Medulla oblongata (tissue), 1 donor: ENCODE measurements at regions not wholly inside any gene's neighbourhood (a gene's known extent, or its start where the extent isn't known, plus 50 kb on each side); places are given as distances from the start of the nearest gene placed in this dataset.

Experiments used
- DNase-seq: peaks from one replicate; pipeline ENCODE4 v3.0.0-alpha.2; 2015; ENCODE audit errors: extremely low spot score

- DNase-seq: no peak
These were observed 51.0 kb upstream of the TNC start for GRCh38 chr9:115169003-115169402.

GRCh38 chr9:115170358-115171073 is 52.6 kb upstream of the TNC start:
- DNase-seq: no peak

- no peak for DNase-seq
These were observed 54.0 kb upstream of the TNC start for GRCh38 chr9:115171921-115172388.

GRCh38 chr9:115182264-115182663 is 64.3 kb upstream of the TNC start:
- DNase-seq: no peak

DNA sequence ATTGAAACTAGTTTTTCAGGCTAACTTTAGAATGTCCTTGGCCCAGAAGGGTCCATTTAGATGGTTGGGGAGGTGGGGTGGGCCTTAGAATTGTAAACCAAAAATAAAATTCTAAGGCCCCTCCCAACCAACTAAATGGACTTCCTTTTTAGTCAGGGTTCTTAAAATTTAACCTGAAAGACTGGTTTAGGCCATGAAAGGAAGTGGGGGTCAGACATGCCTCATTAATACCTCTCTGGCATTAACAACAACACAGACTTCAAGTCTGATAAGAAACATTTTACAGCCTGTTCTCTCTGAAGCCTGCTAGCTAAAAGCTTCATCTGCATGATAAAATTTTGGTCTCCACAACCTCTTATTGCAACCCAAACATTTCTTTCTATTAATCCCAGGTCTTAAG is 65.5 kb upstream of the TNC start:
- no peak for DNase-seq

GRCh38 chr9:115189686-115190085 is 71.7 kb upstream of the TNC start:
- DNase-seq: no peak

DNA sequence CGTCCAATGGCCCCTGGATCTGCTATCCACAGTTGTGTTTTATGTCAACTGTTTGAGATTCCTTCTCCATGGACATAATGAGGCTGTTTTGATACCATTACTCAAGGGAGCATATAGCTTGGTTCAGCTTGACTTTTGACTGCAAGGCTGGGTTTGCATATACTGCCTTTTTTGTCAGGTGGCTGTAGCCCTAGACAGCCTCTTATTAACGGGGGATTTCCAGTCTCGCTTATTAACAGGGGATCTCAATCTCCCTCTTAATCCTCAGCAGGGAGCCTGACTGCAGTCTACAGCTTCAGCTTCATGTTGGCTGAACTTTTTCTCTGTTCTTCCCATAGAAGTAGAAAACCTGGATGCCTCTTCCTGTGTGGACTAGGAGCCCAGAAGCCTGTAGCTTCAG is 73.7 kb upstream of the TNC start:
- DNase-seq: no peak

DNA sequence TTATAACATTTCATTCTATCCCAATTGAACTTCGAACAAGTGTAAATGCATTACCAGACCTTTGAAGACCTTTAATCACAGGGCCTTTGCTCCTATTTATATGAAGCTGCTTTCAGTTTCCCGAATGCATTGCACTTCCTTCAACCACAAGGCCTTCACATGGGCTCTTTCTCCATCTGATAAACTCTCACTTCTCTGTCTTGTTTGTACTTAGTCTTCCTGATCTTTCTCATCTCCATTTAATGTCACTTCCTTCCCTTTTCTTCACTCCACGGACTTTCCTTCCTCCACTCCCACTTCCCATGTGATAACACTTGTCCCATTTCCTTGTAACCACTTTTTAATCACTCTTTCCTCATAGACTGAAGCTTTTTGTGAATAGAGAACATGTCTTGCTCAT is 74.3 kb upstream of the TNC start:
- DNase-seq: peak; percentile 69

GRCh38 chr9:115192835-115193525 is 75.0 kb upstream of the TNC start:
- no peak for DNase-seq

DNA sequence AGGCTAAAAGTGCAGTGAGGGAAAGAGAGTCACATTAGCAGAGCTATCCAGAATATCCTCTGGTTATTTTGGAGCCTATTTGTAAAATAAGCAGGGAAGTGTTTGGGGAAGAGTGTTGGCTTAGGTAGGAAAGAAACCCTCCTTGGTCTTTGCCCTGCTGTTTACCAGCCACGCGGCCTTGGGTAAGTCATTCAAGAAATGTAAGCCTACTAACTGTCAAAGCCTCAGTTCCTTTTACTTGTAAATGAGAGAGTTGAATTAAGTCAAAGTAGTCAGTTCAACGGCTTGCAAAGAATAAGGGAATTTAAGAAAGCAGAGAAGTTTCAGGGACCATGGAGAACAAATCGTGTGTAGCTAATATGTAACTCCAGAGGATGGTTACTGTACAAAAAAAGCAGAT is 75.8 kb upstream of the TNC start:
- DNase-seq: no peak

- DNase-seq: no peak
These were observed 76.3 kb upstream of the TNC start for GRCh38 chr9:115194216-115194615.

DNA sequence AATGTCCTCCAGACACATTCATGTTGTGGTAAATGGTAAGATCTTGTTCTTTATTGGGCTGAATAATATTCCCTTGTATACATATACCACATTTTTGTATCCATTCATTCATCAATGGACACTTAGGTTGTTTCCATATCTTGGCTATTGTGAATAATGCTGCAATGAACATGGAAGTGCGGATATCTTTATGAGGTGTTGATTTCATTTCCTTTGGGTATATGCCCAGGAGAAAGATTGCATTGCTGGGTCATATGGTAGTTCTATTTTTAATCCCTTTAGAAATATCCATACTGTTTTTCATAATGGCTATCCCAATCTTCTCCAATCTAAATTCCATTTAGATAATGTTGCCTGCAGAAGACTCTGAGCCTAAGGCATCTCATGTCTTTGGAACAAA is 78.0 kb upstream of the TNC start:
- DNase-seq: no peak

GRCh38 chr9:115196919-115197318 is 79.0 kb upstream of the TNC start:
- no peak for DNase-seq

- peak; percentile 50 for DNase-seq
These were observed 80.0 kb upstream of the TNC start for GRCh38 chr9:115198001-115198400.

DNA sequence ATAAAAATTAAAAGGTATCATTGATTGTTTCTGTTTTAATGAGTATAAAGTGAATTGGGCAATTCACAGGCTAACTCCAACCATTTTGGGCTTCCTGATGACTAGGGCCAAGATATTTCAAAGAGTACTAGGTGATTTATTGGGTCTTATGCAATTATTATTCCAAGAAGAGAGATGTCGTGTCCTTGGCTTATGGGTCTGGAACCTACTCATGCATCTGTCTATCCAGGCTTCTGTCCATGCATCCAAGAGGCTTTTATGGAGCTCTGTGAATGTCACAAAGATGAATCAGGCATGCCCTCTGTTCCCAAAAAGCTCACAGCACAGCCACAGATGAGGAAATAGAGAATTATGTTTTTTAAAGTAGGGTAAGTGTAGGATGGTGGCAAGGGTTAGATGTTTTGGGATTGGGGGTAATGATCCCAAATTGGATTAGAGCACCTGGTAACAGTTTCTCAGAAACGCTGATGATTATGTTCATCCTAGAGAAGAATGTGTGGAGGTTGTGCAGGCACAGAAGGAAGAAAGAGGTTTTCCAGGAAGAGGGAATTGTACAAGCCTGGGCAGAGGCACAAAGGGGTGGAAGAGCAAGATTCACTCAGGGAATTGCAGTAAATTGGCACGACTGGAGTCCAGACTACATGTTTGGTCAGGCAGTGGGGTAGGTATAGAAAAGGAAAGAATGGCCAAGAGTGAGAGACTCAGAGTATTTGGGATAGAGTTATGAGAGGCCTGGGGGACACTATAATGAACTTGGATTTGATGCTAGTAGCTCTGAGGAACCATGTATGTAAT is 83.0 kb upstream of the TNC start:
- DNase-seq: no peak

DNA sequence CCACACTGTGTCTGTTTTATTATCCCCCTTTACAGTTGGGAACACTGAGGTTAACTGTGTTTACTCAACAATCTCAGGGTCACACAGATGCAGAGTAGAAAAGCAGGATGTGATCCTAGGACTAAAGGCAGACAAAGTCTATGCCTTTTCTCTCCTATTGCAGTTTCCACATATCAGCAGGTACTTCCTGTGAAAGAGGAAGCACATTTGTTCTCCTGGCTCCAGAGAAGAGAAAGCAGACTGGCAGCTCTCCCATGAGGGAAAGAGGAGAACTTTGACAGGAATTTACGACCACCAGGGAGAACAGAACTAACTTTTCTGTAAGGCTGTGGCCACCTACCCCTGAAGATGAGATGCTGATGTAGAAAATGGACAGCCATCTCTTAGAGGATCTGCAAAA is 84.2 kb upstream of the TNC start:
- no peak for DNase-seq

- no peak for DNase-seq
These were observed 85.2 kb upstream of the TNC start for GRCh38 chr9:115202960-115203751.

DNA sequence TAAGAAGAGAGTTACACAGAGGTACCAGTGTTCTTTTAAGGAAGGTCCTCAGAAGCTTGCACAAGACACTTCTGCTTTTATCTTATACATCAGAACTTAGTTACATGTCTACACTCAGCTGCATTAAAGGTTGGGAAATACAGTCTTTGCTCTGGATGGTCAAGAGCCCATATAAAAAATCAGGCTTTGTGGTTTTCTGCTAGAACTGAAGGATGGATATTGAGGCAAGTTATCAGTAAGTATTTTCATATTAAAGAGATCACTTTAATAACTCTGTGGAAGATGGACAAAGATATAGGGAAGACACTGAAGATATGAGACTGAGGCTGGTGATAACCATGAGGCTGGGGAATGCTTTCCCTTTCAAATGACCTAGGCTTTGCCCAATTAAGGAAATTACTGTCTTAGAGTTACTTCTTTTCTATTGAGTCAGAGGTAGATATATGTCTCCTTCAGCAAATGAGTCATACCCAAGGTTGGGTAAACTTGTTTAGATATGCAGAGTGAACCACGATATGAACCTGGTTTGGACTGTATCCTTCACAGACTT is 87.0 kb upstream of the TNC start:
- no peak for DNase-seq

GRCh38 chr9:115207003-115207836 is 89.3 kb upstream of the TNC start:
- no peak for DNase-seq

DNA sequence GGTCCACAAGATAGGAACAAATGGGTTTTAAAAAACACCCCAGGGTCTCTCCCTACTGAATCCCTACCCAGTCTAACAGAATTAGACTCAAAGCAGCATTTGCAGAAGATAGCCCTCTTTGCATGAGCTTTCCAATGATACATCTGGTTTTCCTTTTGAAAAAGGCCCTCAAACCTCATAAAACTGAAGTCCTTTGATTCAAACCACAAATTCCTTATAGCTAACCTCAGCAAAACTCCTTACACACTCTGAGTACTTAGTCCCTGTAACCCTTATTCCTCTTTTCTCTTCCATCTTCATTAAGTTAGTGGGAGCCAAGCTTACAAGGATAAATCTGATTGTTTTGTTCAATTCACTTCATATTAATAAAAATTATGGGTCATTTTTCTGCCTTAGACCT is 90.5 kb upstream of the TNC start:
- DNase-seq: no peak
